ENCODE measurements at regions not wholly inside any gene's neighbourhood (a gene's known extent, or its start where the extent isn't known, plus 50 kb on each side); places are given as distances from the start of the nearest gene placed in this dataset.

DNA sequence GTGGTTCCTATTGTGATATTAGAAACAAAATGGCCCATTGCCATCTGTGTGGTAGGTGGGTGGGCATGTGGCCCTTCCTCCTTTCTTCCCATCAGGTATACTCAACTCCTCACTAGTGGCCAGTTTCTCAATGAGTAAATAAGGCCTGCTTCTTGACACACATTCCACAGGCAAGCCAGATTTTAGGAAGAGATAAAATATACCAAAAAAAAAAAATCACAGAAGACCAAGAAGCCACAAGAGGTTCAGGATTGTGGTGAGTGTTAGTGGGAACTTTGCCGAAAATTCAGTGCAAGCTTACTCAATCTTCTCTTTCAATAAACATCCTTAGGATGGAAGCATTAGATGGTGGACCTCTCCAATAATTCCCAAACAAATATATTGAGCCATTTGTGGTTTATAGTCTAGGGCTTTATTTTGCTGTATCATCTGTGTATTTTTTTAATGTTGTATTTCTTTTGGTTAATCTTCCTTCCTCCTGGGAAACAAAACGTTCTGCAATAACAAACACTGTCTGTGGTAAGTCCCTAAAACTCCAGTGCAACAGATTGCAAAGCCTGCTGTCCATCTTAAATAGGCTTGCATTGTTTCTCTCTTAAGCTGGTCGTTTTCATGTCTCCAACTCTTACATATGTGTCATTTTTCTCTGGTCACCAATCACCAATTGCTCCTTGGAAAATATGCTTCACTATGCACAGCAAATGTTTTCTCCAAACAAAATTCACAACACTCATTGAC, 289.9 kb upstream of the KITLG start:
- no peak for TF ChIP-seq CTCF (optimal IDR thresholded peaks at IDR 0.05 in 1 of 3, IDR thresholded peaks at IDR 0.05 in 1 of 3, conservative IDR thresholded peaks at IDR 0.05 in 1 of 3; ENCODE audit: extremely low read depth in 1 of 3, insufficient read depth in 2 of 3, low read length in 3 of 3)
- no peak for TF ChIP-seq EZH2 (IDR thresholded peaks at IDR 0.05; ENCODE audit: low read length)
